H9 (cell line): ENCODE measurements at regions not wholly inside any gene's neighbourhood (a gene's known extent, or its start where the extent isn't known, plus 50 kb on each side); places are given as distances from the start of the nearest gene placed in this dataset.

Source experiments
- DNase-seq: peaks from one replicate; pipeline ENCODE4 v3.0.0-alpha.2; 2017
- H2AFZ ChIP-seq: one replicate; pipeline ENCODE4 v1.6.1; 2013; ENCODE audit warnings: mild to moderate bottlenecking, low read length, control low read depth, moderate library complexity
- H2AK5ac ChIP-seq: 2 replicates; pipeline ENCODE4 v1.6.1; 2013; ENCODE audit warnings: low read length, control low read depth, mixed read lengths; ENCODE audit not compliant: insufficient read length
- H2BK120ac ChIP-seq: one replicate; pipeline ENCODE4 v1.6.1; 2013; ENCODE audit warnings: low read depth, mild to moderate bottlenecking, low read length, control low read depth, inconsistent platforms; ENCODE audit not compliant: poor library complexity, severe bottlenecking
- H2BK12ac ChIP-seq: 2 replicates; pipeline ENCODE4 v1.6.1; 2013; ENCODE audit warnings: low read length, control low read depth, mixed read lengths, low read depth; ENCODE audit not compliant: insufficient read length
- H2BK15ac ChIP-seq: 2 replicates; pipeline ENCODE4 v1.6.1; 2013; ENCODE audit warnings: low read depth, low read length, control low read depth
- H2BK20ac ChIP-seq: one replicate; pipeline ENCODE4 v1.6.1; 2013; ENCODE audit warnings: low read depth, mild to moderate bottlenecking, low read length, control low read depth, inconsistent platforms; ENCODE audit not compliant: poor library complexity, severe bottlenecking
- H2BK5ac ChIP-seq: 2 replicates; pipeline ENCODE4 v1.6.1; 2013; ENCODE audit warnings: low read length, control low read depth, mixed read lengths; ENCODE audit not compliant: insufficient read length
- H3K14ac ChIP-seq: 2 replicates; pipeline ENCODE4 v1.6.1; 2013; ENCODE audit warnings: low read length, control low read depth; ENCODE audit not compliant: insufficient read depth
- H3K18ac ChIP-seq: 2 replicates; pipeline ENCODE4 v1.6.1; 2013; ENCODE audit warnings: low read depth, mild to moderate bottlenecking, mixed read lengths, low read length, control low read depth; ENCODE audit not compliant: insufficient read length
- H3K23ac ChIP-seq: 2 replicates; pipeline ENCODE4 v1.6.1; 2013; ENCODE audit warnings: low read length, control low read depth, mixed read lengths, low read depth; ENCODE audit not compliant: insufficient read length
- H3K23me2 ChIP-seq: 2 replicates; pipeline ENCODE4 v1.6.1; 2013; ENCODE audit warnings: low read depth, mild to moderate bottlenecking, mixed read lengths, low read length, control low read depth; ENCODE audit not compliant: insufficient read length, poor library complexity, severe bottlenecking
- H3K27ac ChIP-seq: 2 replicates; pipeline ENCODE4 v1.5.1; 2013; ENCODE audit warnings: low read length, control low read depth, mixed read lengths, low read depth; ENCODE audit not compliant: insufficient read length
- H3K27me3 ChIP-seq: 2 replicates; pipeline ENCODE4 v1.6.1; 2013; ENCODE audit warnings: low read length, control low read depth, inconsistent platforms; ENCODE audit not compliant: insufficient read depth
- H3K4ac ChIP-seq: 2 replicates; pipeline ENCODE4 v1.6.1; 2013; ENCODE audit warnings: low read depth, mild to moderate bottlenecking, control low read depth, inconsistent platforms, low read length, moderate library complexity
- H3K4me1 ChIP-seq: 2 replicates; pipeline ENCODE4 v1.6.1; 2013; ENCODE audit warnings: low read length, control low read depth, inconsistent platforms; ENCODE audit not compliant: insufficient read depth
- H3K4me2 ChIP-seq: 2 replicates; pipeline ENCODE4 v1.6.1; 2013; ENCODE audit warnings: low read length, control low read depth, mixed read lengths; ENCODE audit not compliant: insufficient read length, insufficient read depth
- H3K56ac ChIP-seq: 2 replicates; pipeline ENCODE4 v1.6.1; 2013; ENCODE audit warnings: low read depth, mild to moderate bottlenecking, mixed read lengths, low read length, control low read depth; ENCODE audit not compliant: insufficient read length
- H3K79me1 ChIP-seq: 2 replicates; pipeline ENCODE4 v1.6.1; 2013; ENCODE audit warnings: low read depth, mild to moderate bottlenecking, moderate library complexity, low read length, control low read depth, inconsistent platforms; ENCODE audit not compliant: insufficient read depth, poor library complexity, severe bottlenecking
- H3K79me2 ChIP-seq: 2 replicates; pipeline ENCODE4 v1.6.1; 2013; ENCODE audit warnings: low read length, control low read depth, inconsistent platforms; ENCODE audit not compliant: insufficient read depth
- H3K9ac ChIP-seq: 2 replicates; pipeline ENCODE4 v1.6.1; 2013; ENCODE audit warnings: low read length, control low read depth, mixed read lengths; ENCODE audit not compliant: insufficient read length; ENCODE audit errors: extremely low read depth
- H3K9me3 ChIP-seq: one replicate; pipeline ENCODE4 v1.6.1; 2013; ENCODE audit warnings: low read depth, low read length, inconsistent platforms; ENCODE audit not compliant: control insufficient read depth
- H3T11ph ChIP-seq: one replicate; pipeline ENCODE4 v1.6.1; 2013; ENCODE audit warnings: mild to moderate bottlenecking, low read length, control low read depth, inconsistent platforms
- H4K20me1 ChIP-seq: one replicate; pipeline ENCODE4 v1.6.1; 2013; ENCODE audit not compliant: control insufficient read depth, insufficient read length, insufficient read depth
- H4K5ac ChIP-seq: 2 replicates; pipeline ENCODE4 v1.6.1; 2013; ENCODE audit warnings: low read depth, mild to moderate bottlenecking, mixed read lengths, low read length, control low read depth; ENCODE audit not compliant: insufficient read length
- H4K8ac ChIP-seq: replicated peaks from 2 replicates; pipeline ENCODE4 v1.6.1; 2013; ENCODE audit warnings: low read length, control low read depth, mixed read lengths, low read depth; ENCODE audit not compliant: insufficient read length
- H4K91ac ChIP-seq: 2 replicates; pipeline ENCODE4 v1.6.1; 2013; ENCODE audit warnings: low read depth, mild to moderate bottlenecking, moderate library complexity, mixed read lengths, low read length, control low read depth; ENCODE audit not compliant: insufficient read length
- H3K27ac Mint-ChIP-seq, 3 experiments: 2 replicates in 2 of 3; 3 replicates in 1 of 3; pipeline ENCODE4 v1.8.0; 2020 to 2021; ENCODE audit warnings: mixed read lengths in 3 of 3, mild to moderate bottlenecking in 1 of 3, moderate library complexity in 1 of 3
- H3K27me3 Mint-ChIP-seq: 2 replicates; pipeline ENCODE4 v1.8.0; 2021; ENCODE audit warnings: low read depth, mild to moderate bottlenecking, moderate library complexity, mixed read lengths
- H3K36me3 Mint-ChIP-seq, 3 experiments: 2 replicates in 2 of 3; 3 replicates in 1 of 3; pipeline ENCODE4 v1.8.0; 2020 to 2021; ENCODE audit warnings: low read depth in 3 of 3, mixed read lengths in 3 of 3; ENCODE audit not compliant: insufficient read depth in 1 of 3
- H3K4me1 Mint-ChIP-seq, 2 experiments: 2 replicates each; pipeline ENCODE4 v1.8.0; 2020; ENCODE audit warnings: mixed read lengths in 2 of 2
- H3K4me3 Mint-ChIP-seq, 2 experiments: 2 replicates in 1 of 2; 3 replicates in 1 of 2; pipeline ENCODE4 v1.8.0; 2020 to 2021; ENCODE audit warnings: mild to moderate bottlenecking in 2 of 2, mixed read lengths in 2 of 2, moderate library complexity in 1 of 2
- H3K9me3 Mint-ChIP-seq, 2 experiments: 2 replicates in 1 of 2; 3 replicates in 1 of 2; pipeline ENCODE4 v1.8.0; 2020; ENCODE audit warnings: mild to moderate bottlenecking in 2 of 2, mixed read lengths in 2 of 2, moderate library complexity in 1 of 2
- CTCF ChIP-seq: fragments of 200-600 bp; sonication (generic); conservative IDR thresholded peaks from 3 replicates; pipeline ENCODE4 v1.8.0; 2021; ENCODE audit warnings: antibody characterized with exemption, mild to moderate bottlenecking
- WGBS: extraction: QIAGEN DNeasy Blood & Tissue Kit; methylation state at CpG from one replicate; pipeline ENCODE4 v1.1.7; 2013; ENCODE audit warnings: missing lambda C conversion rate, low lambda C conversion rate, mixed read lengths; ENCODE audit not compliant: insufficient read length; ENCODE audit errors: extremely low coverage; 5-methylcytosine and 5-hydroxymethylcytosine counted together

- Histone ChIP-seq H4K91ac (no peak overlapping the region), H3T11ph (no peak overlapping the region), H2BK12ac (no peak overlapping the region), H3K9me3 (no peaks in the 10 kb centered on the region), H3K4me2 (no peak overlapping the region), H3K56ac (no peak overlapping the region), H3K79me2 (no peaks in the 10 kb centered on the region), H3K27ac (no peak overlapping the region), H2BK120ac (no peak overlapping the region), H3K9ac (no peak overlapping the region), H4K8ac (no peak overlapping the region), H2BK15ac (no peak overlapping the region), H3K23ac (no peak overlapping the region), H3K79me1 (no peaks in the 10 kb centered on the region), H3K4me1 (no peaks in the 10 kb centered on the region), H4K20me1 (no peaks in the 10 kb centered on the region), H3K4ac (no peak overlapping the region), H3K27me3 (no peaks in the 10 kb centered on the region), H2BK5ac (no peak overlapping the region), H3K18ac (no peak overlapping the region), H2AFZ (no peak overlapping the region), H2AK5ac (no peak overlapping the region), H4K5ac (no peak overlapping the region), H3K23me2 (no peaks in the 10 kb centered on the region), H2BK20ac (no peak overlapping the region), H3K14ac (no peak overlapping the region)
- Mint-ChIP-seq H3K27me3 (no peaks in the 10 kb centered on the region), H3K4me3 (no peak overlapping the region), H3K4me1 (no peaks in the 10 kb centered on the region), H3K36me3 (no peaks in the 10 kb centered on the region), H3K9me3 (no peaks in the 10 kb centered on the region), H3K27ac (no peak overlapping the region)
- whole genome bisulfite sequencing, result no CpG with 5 or more reads among the region's 2 CpGs
- no peak for TF ChIP-seq CTCF
- DNase-seq, result no peak
Measured at GRCh38 chr11:91104237-91104636, 881.4 kb upstream of the CHORDC1 start.
